Cardiac septum (tissue), 1 donor: ENCODE measurements at regions not wholly inside any gene's neighbourhood (a gene's known extent, or its start where the extent isn't known, plus 50 kb on each side); places are given as distances from the start of the nearest gene placed in this dataset.

ENCODE experiments used
- DNase-seq: peaks from one replicate; pipeline ENCODE4 v3.0.0-alpha.2; 2020; ENCODE audit warnings: low spot score
- intact Hi-C: fragments of 100-400 bp; cut with DNase I; formaldehyde crosslinking; loops from one replicate; pipeline ENCODE4 v1.14.0; 2022
- donor health status: DM: no; HTN: no; CAD: no.

DNA sequence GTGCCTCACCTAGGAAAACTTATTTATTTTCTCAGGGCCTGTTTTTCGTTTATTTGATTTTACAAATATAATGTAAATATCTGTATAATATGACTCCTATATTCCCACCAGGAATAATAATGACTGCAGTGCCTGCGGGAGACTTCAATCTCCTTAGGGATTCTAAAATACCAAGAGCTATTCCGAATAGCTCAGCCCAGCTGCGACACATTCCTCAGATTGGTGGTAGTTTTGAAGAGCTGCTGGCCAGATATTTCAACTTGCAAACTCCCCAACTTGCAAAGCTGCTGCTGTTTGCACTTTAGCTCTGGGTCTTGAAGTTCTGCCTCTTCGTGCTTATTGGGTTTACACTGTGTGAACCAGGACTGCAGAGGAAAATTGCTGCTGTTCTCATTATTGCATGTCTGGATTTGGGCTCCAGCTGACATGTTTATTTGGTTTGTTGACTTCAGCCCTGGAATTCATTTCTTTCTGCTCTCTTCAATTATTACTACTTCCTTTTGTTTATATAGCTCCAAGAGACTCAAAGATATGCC is 480.2 kb upstream of the CHST9 start:
- intact Hi-C loops, result loop anchor here (10.0 kb wide), 1 partner anchor 59 kb away; no protein-coding TSS in a partner anchor
- no peak for DNase-seq

DNA sequence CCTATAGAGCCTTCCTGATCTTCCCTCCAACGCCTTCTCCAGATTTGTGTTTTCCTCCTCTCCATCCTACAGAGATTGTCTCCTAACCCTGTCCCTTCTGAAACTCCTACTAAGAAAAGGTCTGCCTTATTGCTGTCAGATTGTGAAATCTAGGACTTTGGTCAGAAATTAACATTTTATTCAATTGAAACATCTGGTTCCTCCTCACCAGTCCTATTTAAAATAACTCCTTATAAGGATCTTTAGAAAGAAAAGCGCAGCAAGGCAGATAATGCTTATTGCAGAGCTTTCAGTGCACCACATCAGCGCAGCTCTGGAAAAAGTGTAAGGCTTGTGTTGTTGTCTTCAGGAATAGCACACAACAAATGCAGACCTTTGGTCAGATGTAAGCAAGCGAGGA is 477.8 kb upstream of the CHST9 start:
- intact Hi-C loops, result loop anchor here (10.0 kb wide), 1 partner anchor 62 kb away; no protein-coding TSS in a partner anchor

DNA sequence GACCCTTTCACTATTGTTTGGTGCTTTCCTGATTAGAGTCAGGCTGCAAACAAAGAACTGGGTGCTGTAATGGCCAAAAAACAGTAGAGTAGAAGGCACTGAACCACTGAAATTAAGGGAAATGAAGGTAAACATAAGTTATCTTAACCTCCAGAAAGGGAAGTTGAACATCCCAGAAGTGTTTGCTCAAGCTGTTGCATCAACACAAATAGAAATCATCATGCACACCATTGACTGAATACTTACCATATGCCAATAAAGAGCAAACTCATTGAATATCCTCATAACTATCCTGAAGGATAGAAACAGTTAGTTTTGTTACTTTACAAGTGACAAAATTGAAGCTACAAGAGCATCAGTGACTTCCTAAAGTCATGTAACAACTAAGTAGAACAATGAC is 477.4 kb upstream of the CHST9 start:
- no peak for DNase-seq
- intact Hi-C loops, result loop anchor here (10.0 kb wide), 1 partner anchor 62 kb away; no protein-coding TSS in a partner anchor

More for the DNA sequence above, 477.8 kb upstream of the CHST9 start:
- no peak for DNase-seq

DNA sequence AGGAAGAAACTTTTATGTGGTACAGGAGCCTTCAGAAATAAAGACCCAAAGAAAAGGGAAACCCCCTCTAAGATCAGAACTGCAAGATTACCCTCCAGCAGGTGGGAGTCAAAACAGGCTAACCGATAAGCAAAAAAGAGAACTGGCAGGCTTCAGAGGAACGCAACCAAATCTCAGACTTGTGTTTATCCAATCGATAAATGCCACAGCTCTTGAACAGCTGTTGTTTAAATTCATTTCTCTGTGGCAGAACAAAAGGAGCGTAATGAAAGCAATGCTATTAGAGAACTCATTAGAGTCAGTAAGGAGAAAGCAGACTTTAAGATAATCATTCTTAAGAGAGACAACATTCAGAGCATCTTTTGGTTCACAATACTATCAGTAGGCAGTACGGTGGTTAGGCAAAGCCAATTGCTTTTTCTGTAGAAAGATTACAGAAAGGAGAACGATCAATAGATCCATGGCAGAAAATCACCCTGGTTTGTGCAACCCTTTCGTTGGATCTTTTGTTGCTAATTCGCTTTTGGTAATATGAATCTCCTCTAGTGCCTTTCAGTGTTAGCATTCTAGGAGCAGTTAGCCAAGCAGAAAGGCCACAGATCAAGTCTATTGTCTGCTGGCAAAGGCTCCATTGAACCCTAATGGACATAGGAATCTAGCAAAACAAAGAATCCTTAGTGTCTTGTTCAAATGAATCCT is 476.4 kb upstream of the CHST9 start:
- intact Hi-C loops, result loop anchor here (10.0 kb wide), 1 partner anchor 63 kb away; no protein-coding TSS in a partner anchor
- no peak for DNase-seq

DNA sequence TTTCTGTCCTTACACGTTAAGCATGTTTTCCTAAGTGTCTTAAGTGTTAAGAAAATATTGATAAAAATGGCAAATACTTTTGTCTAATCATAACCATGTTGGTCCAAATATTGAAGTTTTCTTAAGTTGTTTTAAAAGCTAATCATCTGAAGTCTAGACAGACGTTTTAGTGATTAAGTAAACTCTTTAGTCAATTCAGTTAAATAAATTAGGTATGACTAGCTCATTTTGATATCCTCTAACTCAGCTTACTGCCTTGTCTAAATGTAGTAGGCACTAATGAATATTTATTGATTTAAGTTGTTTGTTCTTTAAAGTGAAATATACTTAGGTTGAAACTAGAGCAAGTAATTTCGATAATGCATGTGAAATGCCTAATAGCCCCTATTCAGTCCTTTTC is 471.8 kb upstream of the CHST9 start:
- no peak for DNase-seq
- intact Hi-C loops, result no loop called here

DNA sequence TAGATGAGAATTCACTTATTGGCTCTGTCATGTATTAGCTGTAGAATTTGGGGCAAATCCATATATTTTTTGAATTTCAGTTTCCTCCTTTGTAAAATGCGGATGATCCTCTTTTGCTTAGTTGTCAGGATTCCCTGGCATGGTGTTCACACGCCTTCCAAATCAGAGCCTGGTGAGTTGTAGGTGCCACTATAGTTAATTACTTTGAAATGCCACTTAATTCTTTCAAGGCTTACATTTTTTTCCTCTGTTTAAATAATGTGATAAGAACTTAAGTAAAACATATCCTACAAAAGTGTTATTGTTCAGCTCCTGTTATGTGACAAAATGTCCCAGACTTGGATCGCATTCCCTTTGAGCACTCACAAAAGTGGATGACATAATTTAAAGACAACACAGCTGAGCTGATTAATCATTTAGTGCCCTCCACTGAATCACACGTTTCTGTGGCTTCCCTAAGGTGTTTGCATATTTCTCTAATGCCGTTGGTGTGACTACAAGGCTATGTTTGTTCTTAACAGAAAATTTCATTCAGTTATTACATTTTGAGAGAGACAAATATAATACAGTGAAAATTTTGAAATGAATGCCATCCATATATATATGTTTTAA is 471.2 kb upstream of the CHST9 start:
- intact Hi-C loops, result no loop called here
- DNase-seq, result no peak

DNA sequence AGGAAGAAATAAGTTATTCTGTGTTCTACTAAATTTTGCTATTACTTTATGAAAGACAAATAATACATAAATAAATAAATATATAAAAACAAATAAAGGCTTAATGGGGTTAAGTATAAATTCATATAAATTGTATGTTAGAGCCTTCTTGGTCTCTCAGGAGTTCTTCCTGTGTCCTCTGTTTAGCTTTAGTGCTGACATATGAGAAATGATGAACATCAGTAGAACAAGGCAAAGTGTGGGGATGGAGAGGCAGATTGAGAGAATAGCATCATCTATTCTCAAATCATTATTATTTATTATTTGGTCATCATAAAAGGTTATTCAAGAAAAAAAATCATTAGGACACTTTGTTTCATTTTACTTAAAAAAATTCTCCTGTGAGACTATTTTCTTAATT is 468.1 kb upstream of the CHST9 start:
- intact Hi-C loops, result no loop called here
- no peak for DNase-seq

DNA sequence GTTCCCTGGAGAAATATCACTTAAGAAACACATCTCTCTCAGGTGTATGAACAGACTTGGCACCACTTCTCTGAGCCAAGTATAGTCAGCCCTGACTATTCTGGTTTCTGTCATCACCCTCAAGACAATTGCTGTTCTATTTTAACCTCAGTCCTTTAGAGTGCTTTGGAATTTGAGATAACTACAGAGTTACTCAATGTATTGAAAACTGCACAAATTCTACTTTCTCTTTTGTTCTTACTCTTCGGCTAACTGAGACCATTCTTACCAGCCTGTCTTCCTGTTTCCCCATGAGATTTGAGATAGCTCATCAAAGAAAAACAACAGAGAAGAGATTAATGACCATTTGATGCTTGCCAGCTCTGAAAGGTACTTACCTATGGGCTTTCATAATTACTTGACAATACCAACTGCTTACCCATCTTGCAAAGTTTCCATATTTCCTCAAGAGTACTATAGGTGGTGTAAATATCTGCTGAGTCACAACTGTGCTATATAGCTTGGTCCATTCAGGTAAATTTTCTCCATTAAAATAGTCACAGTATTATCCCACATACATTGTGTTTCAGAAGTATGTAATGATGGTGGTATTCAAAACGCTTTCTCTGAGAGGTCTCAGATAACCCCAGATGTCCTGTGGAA is 467.5 kb upstream of the CHST9 start:
- no peak for DNase-seq
- intact Hi-C loops, result no loop called here

DNA sequence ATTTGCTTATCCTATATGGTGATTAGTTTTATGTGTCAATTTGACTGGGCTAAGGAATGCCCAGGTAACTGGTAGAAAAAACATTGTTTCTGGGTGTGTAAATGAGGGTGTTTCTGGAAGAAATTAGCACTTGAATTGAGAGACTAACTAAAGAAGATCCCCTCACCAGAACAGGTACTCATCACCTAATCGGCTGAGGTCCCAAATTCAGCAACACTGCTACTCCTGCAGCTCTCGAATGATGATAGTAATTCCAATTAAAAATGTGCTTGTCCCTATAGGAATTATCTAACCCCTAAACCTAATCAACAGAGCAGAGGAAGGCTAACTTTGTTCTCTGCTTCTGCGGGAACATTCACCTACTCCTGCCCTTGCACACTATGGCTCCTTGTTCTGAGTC is 464.5 kb upstream of the CHST9 start:
- intact Hi-C loops, result no loop called here
- DNase-seq, result no peak

DNA sequence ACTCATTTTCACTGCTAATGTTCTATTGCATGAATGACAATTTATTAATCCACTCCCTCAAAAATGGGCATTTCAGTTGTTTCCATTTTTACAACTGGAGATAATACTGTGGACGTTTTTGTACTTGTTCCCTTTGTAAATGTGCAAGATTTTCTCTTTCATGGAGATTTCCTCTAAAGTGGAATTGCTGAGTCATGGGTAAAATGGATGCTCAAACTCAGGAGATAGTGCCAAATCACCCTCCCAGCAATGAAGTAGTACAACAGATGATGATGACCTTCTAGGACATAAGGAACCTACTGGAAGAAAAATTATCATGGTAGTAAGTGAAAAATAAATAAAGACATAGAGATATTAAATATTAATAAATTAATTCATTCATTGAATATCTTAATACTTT is 460.8 kb upstream of the CHST9 start:
- no peak for DNase-seq
- intact Hi-C loops, result no loop called here

DNA sequence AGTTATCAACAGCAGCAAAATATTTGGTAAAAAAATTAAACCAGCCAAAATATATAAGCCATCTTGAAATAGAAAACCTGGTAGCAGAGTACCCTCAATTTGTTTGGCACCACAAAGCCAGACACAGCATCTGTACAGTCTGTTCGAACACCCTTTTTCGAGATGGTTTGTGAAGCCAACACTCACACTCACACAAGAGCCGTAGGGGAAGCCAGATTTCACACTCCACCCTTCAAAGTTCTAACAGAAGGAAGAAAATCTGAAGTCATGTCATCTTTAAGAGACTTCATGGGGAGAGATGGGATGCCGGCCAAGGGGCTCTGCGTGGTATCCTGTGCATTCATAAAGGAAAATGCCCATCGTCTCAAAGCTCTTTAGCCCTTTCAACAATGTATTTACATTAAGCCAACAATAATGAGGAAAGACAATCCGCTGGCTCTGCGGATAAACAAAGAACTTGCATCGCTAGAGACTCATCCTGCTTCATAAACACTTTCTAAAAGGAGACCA is 451.5 kb upstream of the CHST9 start:
- intact Hi-C loops, result no loop called here
- DNase-seq, result no peak

DNA sequence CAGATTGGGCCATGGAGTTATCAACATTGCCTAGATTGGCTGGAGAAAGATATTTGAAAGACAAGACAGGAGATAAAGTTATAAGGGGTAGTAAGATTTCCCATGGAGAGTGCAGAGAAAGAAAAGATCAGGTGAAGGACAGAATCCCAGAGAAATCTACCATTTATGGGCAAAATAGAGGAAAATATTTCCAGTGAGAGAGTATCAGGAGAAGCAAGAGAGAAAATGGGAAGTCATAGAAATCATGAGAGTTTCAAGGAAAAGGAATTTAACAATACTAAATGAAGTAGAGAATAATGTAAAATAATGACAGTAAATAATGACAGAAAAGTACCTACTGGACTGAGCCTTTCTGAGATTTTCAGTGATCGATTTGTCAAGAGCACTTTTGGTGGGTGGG is 447.6 kb upstream of the CHST9 start:
- no peak for DNase-seq
- intact Hi-C loops, result no loop called here

DNA sequence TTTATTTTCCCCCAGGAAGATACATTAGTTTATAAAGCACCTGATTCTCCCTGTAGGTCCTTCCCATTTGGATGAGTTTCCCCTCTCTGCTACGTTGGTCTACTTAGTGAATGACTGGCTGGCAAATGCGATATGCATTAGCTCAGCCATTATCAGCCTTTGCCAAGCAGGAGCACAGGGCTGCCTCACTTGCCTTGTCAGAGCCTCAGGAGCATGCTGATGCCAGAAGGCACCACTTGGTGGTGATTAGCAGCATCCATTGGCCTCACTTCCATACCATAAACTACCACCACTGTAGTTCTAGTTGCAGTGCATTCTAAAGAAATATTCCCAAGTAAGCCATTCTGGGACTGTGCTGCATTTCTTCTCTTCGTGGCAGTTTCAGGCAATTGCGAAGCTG is 442.8 kb upstream of the CHST9 start:
- intact Hi-C loops, result loop anchor here (10.0 kb wide), 1 partner anchor 87 kb away; no protein-coding TSS in a partner anchor
- no peak for DNase-seq

DNA sequence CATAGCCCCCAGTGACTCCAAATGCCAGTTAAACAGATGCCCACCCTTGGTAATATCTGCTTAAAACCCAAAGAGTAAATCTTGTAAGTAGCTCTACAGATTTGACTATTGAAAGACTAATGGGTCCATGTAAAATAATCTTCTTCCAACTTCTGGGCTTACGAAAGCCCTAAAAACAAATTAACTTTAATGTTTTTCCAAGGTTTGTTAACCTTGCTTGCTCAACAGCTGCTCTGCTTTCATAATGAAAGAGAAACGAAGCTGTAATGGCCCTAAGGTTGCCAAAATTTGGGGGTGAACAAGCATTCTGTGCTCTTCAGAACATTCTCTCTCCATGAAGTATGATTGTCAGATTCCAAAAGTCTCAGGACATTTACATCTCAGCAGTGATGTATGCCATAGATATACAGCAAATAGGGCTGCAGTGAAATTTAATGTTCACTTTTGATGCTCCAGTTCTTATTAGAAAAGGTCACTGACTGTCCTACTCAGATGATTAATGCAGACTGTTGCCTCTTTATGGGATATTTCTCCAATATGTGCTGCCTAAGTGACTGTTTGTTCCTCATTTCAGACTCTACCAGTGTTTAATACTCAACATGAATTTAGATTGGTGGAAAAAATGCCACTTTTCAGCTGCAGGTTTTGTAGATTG is 436.3 kb upstream of the CHST9 start:
- DNase-seq, result no peak
- intact Hi-C loops, result loop anchor here (10.0 kb wide), 1 partner anchor 93 kb away; no protein-coding TSS in a partner anchor

DNA sequence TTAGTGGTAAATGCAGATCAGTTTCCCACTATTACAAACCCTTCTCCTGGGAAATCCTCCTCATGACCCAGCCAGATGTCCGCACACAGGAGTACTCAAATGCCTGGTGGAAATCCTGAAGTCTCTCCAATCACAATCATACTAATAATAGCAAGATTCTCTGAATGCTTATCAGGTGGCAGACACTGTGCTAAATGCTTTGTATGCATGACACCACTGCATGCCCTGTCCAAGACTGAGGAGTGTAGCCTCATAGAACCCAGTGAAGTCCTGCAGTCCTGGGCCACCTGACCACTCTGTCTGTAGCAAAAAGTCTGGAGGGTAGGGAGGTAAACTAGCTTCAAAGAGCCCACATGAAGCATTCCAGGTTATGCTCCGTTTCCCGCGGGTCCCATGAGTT is 434.8 kb upstream of the CHST9 start:
- intact Hi-C loops, result loop anchor here (10.0 kb wide), 1 partner anchor 95 kb away; no protein-coding TSS in a partner anchor
- DNase-seq, result no peak

DNA sequence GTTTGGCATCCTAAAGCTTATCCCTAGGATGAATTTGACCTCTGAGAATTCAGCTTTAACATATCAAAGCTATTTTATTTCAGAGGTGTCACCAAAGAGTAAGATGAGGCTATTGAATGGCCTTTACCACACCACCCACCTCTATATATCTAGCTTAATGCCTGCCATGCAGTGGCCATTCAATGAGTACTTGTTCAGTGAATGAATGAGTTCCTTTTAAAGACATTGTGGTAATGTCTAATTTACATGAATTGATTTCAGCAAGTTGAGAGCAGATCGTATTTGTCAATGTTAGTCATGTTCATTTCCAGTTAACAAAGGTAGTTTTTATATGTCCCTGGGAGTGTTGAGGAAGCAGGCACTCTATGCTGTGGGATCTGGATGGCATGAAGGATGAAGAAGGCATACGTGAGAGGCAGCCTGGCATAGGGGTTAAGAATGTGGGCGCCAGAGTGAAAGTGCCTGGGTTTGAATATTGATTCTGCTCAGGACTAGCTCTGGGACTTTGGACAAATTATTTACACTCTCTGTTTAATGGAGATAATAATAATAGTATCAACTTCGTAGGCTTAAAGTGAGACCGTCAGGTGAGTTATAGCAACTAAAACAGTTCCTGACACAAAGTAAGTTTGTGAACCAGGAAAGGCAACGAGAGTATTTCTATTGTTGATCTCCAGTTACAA is 434.1 kb upstream of the CHST9 start:
- intact Hi-C loops, result no loop called here
- DNase-seq, result no peak

DNA sequence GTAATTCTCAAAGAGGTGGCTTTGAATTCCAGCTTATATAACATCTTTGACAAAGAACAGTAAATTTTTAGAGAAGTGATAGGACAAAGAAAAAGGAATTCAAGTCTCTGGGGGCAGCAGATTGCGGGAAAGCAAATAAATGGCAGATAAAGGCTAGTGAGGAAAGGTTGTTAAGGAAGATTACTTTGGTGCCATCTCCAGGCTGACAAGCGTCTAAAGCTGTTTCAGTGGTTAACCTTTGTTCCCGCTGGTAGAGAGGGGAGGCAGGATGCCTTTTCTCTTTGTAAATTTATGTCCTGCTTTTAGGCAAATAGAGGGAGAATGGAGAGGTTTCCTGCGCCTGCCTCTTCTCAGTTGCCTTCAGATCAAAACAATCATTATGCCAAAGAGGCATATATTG is 431.2 kb upstream of the CHST9 start:
- intact Hi-C loops, result no loop called here
- DNase-seq, result no peak

DNA sequence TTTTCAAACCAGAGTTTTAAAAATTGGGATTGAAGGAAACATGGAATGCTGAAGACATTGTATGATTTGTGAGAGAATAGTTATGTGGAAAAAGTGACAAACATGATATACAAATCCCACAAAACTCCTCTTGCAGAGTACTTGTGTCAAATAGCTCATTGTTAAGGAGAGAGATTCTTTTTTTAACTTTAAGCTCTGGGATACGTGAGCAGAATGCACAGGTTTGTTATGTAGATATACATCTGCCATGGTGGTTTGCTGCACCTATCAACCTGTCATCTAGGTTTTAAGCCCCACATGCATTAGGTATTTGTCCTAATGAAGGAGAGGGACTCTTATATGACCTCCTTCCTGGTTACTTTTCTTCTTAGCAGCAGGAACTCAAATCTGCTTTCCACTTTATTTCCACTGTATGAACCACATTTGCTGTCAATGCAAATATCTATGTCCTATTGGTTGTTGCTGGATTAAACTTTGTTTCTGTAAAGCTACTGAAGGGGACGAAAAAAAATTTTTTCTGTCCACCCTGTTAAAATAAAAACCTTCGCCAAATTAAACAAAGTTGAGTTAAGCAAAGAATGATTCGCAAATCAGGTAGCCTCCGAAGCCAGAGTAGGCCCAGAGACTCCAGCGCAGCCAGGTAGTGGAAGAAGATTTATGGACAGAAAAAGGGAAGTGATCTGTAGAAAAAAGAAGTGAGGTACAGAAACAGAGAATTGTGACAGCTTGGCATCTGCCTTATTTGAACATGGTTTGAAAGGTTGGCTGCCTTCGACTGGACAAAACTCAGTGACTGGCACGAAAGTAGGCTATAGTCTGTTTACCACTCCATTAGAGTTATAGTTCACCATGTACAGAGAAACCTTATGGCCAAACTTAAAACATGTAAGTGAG is 430.1 kb upstream of the CHST9 start:
- no peak for DNase-seq
- intact Hi-C loops, result no loop called here
